NCI-H2107 (cell line): ENCODE measurements at regions not wholly inside any gene's neighbourhood (a gene's known extent, or its start where the extent isn't known, plus 50 kb on each side); places are given as distances from the start of the nearest gene placed in this dataset.
"Not testable (repeated sequence)": the region's sequence is repeated elsewhere in the genome, so short reads cannot be mapped to it uniquely, and the experiment has no call there.

Experiments
- DNase-seq: peaks from one replicate; lab custom pipeline; 2025; lab: John Stamatoyannopoulos, UW

DNA sequence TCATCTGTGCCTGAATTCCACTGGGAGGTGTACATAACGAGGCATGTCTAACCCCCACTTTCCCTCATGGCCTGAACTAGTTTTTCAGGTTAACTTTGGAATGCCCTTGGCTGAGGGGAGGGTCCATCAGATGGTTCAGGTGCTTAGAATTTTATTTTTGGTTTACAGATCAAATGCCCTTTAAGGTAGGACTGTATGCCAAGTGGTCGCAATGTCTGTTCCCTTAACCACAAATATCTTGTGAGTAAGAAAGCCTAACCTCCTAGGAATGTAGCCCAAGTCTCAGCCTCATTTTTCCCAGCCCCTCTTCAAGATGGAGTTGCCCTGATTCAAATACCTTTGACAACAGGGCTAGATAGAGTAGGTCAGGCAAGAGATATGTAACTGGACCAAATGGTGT, 78.4 kb downstream of the RNASET2 start:
- DNase-seq: no peak

- no peak for DNase-seq
These were observed 79.0 kb downstream of the RNASET2 start for GRCh38 chr6:166877349-166877748.

GRCh38 chr6:166872531-166873009, 83.8 kb downstream of the RNASET2 start:
- no peak for DNase-seq

GRCh38 chr6:166870602-166871208, 85.6 kb downstream of the RNASET2 start:
- no peak for DNase-seq

- no peak for DNase-seq
These were observed 89.3 kb downstream of the RNASET2 start for GRCh38 chr6:166866839-166867637.

GRCh38 chr6:166864333-166864732, 92.0 kb downstream of the RNASET2 start:
- DNase-seq: no peak

DNA sequence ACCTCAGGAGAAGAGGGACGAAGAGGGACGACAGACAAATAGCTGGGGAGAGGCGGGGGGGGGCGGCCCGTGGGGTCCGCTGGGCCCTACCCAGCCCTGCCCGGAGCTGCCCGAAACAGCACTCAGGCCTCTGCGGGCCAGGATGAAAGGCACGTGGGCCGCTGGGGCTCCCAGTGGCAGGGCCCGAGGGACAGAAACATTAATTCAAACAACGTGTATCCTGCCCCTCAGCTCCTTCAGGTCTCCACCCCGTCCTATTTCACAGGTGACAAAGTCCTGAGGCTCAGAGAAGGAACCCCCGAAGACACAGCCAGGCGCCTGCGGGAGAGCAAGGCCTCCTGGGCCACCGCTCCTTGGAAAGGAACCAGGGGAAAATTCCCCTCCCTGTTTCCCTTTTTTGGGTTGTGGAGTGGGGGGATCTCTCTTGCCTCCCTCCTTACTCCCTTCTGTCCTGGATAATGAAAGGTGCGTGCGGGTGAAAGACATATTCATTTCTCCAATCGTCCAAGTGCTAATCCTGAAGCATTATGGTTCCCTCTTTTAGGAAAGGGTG, 93.3 kb downstream of the RNASET2 start:
- DNase-seq: no peak

DNA sequence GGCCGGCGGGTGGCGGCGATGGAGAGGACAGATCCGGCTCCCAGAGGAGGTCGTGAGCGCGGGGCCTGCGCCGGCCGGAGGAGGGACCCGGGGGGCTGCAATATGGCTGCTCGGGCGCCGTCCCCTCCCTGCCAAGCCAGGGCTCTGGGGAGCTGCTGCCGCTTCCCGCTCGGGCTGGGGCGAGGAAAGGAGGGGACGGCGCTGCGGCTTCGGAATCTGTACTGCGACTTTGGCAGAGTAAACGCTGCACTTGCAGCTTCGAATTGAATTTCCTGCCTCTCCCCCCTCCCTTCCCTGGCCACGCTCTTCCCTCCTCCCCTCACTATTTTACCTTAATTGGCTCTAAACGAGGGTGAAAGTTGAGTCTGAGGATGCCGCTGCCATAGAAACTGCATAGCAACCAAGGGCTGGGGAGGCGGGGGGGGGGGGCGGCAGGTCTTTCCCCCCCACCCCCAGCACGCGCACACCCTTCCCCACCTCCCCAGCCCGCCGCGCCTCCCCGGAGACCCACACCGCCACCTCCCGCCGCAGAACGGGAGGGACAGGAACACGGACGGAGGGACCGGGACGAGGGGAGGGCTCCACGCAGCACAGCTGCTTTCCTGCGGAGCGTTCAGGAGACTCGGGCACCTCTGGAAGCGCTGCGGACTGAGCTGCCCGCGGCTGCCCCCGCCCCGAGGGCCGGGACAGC, 93.9 kb downstream of the RNASET2 start:
- no peak for DNase-seq

DNA sequence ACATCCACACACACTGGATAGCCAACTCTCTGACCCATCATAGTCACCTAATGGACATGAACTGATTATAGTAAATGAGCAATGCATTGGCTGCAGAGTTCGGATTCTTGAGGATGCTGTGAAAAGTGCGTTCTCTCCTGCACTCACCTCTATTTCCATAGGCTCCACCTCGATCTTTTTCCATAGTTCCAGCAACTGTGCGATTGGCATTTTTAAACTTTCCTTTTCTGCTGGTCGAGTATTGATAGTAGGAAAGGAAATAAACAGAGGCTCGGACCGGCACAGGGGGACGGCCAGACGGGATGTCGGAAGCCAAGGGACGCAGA, 94.4 kb downstream of the RNASET2 start:
- no peak for DNase-seq

DNA sequence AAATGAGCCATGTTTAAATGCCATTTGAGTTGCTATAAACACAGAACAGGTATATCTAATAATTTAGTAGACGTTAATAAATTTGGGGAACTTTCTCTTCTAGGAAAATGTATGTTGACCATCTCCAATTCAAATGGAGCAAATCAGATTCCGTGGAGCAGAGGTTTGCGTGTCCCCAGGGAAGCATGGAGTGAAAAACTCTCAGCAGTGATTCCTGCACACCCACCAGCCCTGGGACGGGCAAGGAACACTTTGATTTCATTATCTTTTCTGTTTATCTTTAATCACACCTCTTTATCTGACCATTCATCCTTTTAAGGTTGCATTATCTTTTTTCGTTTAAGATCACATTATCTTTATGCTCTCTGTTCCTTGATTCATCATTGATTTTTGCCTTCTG, 95.0 kb downstream of the RNASET2 start:
- no peak for DNase-seq

- DNase-seq: no peak
These were observed 96.0 kb downstream of the RNASET2 start for GRCh38 chr6:166860392-166860791.

GRCh38 chr6:166855416-166855815, 100.9 kb downstream of the RNASET2 start:
- DNase-seq: no peak

DNA sequence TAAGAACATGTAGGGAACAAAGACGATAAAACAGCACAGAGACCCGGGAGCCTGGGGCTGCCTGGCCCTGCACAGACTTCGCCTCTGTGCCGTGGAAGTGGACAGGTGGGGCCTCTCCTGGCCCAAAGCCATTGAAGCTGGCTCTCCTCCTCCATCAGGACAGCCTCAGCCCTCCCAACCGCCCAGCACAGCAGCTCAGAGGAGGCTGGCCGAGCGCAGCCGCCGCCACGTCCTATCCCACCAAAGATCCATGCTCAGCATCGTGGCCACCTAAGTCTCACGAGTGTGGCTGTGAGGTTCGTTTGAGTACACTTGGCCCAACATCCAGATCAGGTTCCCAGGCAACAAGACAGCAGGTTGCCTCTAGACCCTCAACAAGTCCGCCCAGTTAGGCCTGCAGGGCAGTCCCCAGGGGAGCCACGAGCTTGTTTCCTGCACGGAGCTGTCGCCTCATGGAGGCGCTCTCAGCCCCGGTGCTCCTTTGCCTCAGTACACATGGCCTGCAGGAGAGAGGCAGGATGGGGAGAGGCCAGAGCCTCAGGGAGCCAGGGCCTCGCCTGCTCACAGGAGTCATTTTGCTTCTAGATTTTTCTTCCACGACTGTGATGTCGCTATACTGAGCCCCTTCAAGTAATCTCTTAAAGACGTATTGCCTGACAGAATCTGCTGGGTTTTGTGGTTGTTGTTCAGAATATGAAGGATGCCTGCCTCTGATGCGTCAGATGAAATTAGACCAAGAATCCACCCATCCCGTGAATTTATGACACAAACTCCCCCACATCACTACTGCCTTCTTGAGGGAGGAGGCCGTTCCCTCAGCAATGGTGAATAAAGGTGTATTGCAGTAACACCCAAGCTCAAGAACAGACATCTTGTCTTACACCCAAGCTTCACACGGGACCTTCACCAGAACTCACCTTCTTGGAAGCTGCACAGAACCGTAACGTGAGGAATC, 102.7 kb downstream of the RNASET2 start:
- no peak for DNase-seq

- no peak for DNase-seq
These were observed 103.8 kb downstream of the RNASET2 start for GRCh38 chr6:166852451-166852975.

GRCh38 chr6:166851911-166852310, 104.4 kb downstream of the RNASET2 start:
- DNase-seq: no peak

DNA sequence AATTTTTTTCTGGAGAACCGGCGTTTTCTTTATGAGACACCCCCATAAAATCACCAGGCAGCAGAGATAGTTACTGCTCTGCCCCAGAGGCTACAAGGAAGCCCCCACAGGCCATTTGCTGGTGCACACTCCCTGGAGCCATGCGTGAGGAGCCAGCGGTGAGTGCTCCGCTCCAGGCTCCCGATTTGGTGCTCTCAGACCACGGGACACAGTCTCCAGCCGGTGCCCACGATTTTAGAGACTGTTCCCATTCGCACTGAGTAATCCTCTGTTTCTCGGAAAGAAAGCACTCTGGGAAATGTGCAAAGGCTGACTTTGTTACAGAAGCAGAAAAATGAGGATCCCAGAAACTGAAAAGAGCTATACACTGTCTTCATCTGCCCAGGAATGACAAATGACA, 104.9 kb downstream of the RNASET2 start:
- no peak for DNase-seq

- no peak for DNase-seq
These were observed 105.7 kb downstream of the RNASET2 start for GRCh38 chr6:166850677-166851076.

GRCh38 chr6:166849749-166850183, 106.6 kb downstream of the RNASET2 start:
- no peak for DNase-seq

DNA sequence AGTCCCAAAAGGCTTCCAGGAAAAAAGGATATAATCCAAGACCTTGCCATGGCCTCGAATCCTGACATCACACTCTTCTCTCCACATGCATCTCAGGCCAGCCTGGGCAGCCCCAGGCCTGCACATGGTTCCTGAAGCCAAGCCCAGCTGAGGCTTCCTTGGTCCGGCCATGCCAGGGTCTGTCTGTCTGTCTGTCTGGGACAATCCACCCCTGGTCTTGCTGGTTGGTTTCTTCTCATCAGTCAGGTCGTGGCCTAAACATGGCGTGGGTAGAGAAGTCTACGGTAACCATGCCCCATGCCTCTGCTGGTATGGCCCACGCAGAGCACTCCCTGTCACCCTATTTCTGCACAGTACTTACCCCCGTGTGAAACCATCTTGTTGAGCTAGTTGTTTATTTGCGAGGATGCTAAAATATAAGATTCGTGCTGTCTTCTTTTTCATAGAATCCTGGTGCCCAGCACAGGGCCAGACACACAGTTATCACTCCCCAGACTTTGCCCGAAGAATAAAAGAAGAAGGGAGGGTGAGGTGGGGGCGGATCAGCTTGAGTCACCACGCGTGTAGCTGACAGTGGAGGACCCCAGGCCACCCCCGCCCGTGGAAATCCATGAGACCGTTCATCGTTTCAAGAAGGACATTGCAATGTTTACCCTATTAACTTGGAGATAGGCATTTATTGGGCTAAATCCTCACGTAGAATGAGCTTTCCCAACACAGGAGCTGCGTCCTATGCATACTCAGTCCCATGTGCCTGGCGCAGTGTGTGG, 107.2 kb downstream of the RNASET2 start:
- DNase-seq: no peak

GRCh38 chr6:166846446-166847142, 109.8 kb downstream of the RNASET2 start:
- DNase-seq: not testable (repeated sequence)
